NCI-H1092 (cell line): ENCODE measurements at regions not wholly inside any gene's neighbourhood (a gene's known extent, or its start where the extent isn't known, plus 50 kb on each side); places are given as distances from the start of the nearest gene placed in this dataset.
"Not testable (repeated sequence)": the region's sequence is repeated elsewhere in the genome, so short reads cannot be mapped to it uniquely, and the experiment has no call there.

Experiments
- DNase-seq: peaks from one replicate; lab custom pipeline; 2025; lab: John Stamatoyannopoulos, UW

GRCh38 chr21:27571706-27572105, 604.8 kb upstream of the ADAMTS5 start:
- DNase-seq: no peak

GRCh38 chr21:27570306-27570868, 603.5 kb upstream of the ADAMTS5 start:
- no peak for DNase-seq

GRCh38 chr21:27569831-27570230, 602.9 kb upstream of the ADAMTS5 start:
- DNase-seq: no peak

GRCh38 chr21:27569091-27569490, 602.2 kb upstream of the ADAMTS5 start:
- no peak for DNase-seq

GRCh38 chr21:27567381-27567780, 600.5 kb upstream of the ADAMTS5 start:
- no peak for DNase-seq

GRCh38 chr21:27566521-27566920, 599.6 kb upstream of the ADAMTS5 start:
- no peak for DNase-seq

GRCh38 chr21:27565364-27565763, 598.5 kb upstream of the ADAMTS5 start:
- DNase-seq: no peak

- DNase-seq: no peak
These were observed 597.9 kb upstream of the ADAMTS5 start for GRCh38 chr21:27564684-27565301.

- no peak for DNase-seq
These were observed 595.4 kb upstream of the ADAMTS5 start for GRCh38 chr21:27562303-27562702.

- no peak for DNase-seq
These were observed 594.2 kb upstream of the ADAMTS5 start for GRCh38 chr21:27561116-27561515.

GRCh38 chr21:27557356-27557755, 590.5 kb upstream of the ADAMTS5 start:
- DNase-seq: no peak

GRCh38 chr21:27555996-27556395, 589.1 kb upstream of the ADAMTS5 start:
- DNase-seq: no peak

- DNase-seq: no peak
These were observed 583.4 kb upstream of the ADAMTS5 start for GRCh38 chr21:27550287-27550686.

GRCh38 chr21:27548486-27548885, 581.6 kb upstream of the ADAMTS5 start:
- no peak for DNase-seq

- DNase-seq: peak; percentile 8
These were observed 579.0 kb upstream of the ADAMTS5 start for GRCh38 chr21:27545754-27546349.

- DNase-seq: not testable (repeated sequence)
These were observed 575.2 kb upstream of the ADAMTS5 start for GRCh38 chr21:27542126-27542525.

- DNase-seq: no peak
These were observed 569.4 kb upstream of the ADAMTS5 start for GRCh38 chr21:27536319-27536718.

GRCh38 chr21:27535188-27535587, 568.3 kb upstream of the ADAMTS5 start:
- no peak for DNase-seq

- DNase-seq: no peak
These were observed 567.3 kb upstream of the ADAMTS5 start for GRCh38 chr21:27534206-27534605.

- no peak for DNase-seq
These were observed 565.2 kb upstream of the ADAMTS5 start for GRCh38 chr21:27532076-27532475.

GRCh38 chr21:27528697-27529096, 561.8 kb upstream of the ADAMTS5 start:
- DNase-seq: no peak

- no peak for DNase-seq
These were observed 559.6 kb upstream of the ADAMTS5 start for GRCh38 chr21:27526451-27526850.

- DNase-seq: no peak
These were observed 558.9 kb upstream of the ADAMTS5 start for GRCh38 chr21:27525780-27526179.

- DNase-seq: no peak
These were observed 552.5 kb upstream of the ADAMTS5 start for GRCh38 chr21:27519361-27519760.
